Stomach (tissue), 8 donors: ENCODE measurements at regions not wholly inside any gene's neighbourhood (a gene's known extent, or its start where the extent isn't known, plus 50 kb on each side); places are given as distances from the start of the nearest gene placed in this dataset.
A peak's percentile ranks its signal among the peaks of the same experiment; 100 is the strongest.

Experiments
- DNase-seq, 2 donors: peaks; one replicate each; pipeline versions ENCODE4 v3.0.0 to v3.0.0-alpha.2; 2013 to 2019
- H3K27ac ChIP-seq, 5 donors: fragments of 200-600 bp in 4 of 5; sonication (generic) in 4 of 5; one replicate each; pipeline ENCODE4 v1.5.1; 2013 to 2019; ENCODE audit warnings: mild to moderate bottlenecking in 1 of 5, moderate library complexity in 1 of 5
- H3K27me3 ChIP-seq, 3 donors: fragments of 200-600 bp; sonication (generic); one replicate each; pipeline ENCODE4 v1.5.1; 2017 to 2019; ENCODE audit warnings: mixed run types in 1 of 3
- H3K36me3 ChIP-seq, 4 donors: fragments of 200-600 bp; sonication (generic); 1 replicate in 3 of 4; 2 replicates in 1 of 4; pipeline ENCODE4 v1.5.1; 2016 to 2019
- H3K4me1 ChIP-seq, 4 donors: fragments of 200-600 bp; sonication (generic); one replicate each; pipeline ENCODE4 v1.5.1; 2016 to 2019
- H3K4me3 ChIP-seq, 4 donors: fragments of 200-600 bp; sonication (generic) in 3 of 4; one replicate each; pipeline ENCODE4 v1.5.1; 2016 to 2019; ENCODE audit warnings: mild to moderate bottlenecking in 1 of 4
- H3K9me3 ChIP-seq, 4 donors: fragments of 200-600 bp; sonication (generic); one replicate each; pipeline ENCODE4 v1.5.1; 2016 to 2019
- EP300 ChIP-seq: sonication (generic); formaldehyde crosslinking; IDR thresholded peaks from one replicate; pipeline ENCODE4 v1.6.1; 2017; ENCODE audit warnings: antibody characterized with exemption
- POLR2A ChIP-seq, 4 donors: fragments of 450-650 bp; IDR thresholded peaks; one replicate each; pipeline ENCODE4 v1.6.1; 2016; ENCODE audit warnings: antibody characterized with exemption in 4 of 4, control low read depth in 2 of 4, mild to moderate bottlenecking in 1 of 4, moderate library complexity in 1 of 4
- POLR2AphosphoS5 ChIP-seq, 3 donors: sonication (generic); formaldehyde crosslinking; IDR thresholded peaks; one replicate each; pipeline ENCODE4 v1.6.1; 2016; ENCODE audit warnings: antibody characterized with exemption in 3 of 3
- WGBS, 5 donors: extraction: QIAGEN DNeasy Blood & Tissue Kit in 3 of 5; methylation state at CpG; one replicate each; pipeline versions ENCODE4 v1.1.5 to v1.1.7; 2013 to 2018; 5-methylcytosine and 5-hydroxymethylcytosine counted together
- intact Hi-C: fragments of 100-400 bp; cut with DNase I; formaldehyde crosslinking; loops from one replicate; pipeline ENCODE4 v1.15.1; 2023; ENCODE audit warnings: low total_unique reads
- TF ChIP-seq, protein P1 (sequence below), 7 experiments: fragments of 450-650 bp in 4 of 7; fragments of 200-600 bp in 3 of 7; sonication (generic) in 3 of 7; IDR thresholded peaks; one replicate each; pipeline ENCODE4 v1.5.1; 2016 to 2019; ENCODE audit warnings: antibody characterized with exemption in 7 of 7, control low read depth in 2 of 7, mild to moderate bottlenecking in 1 of 7
- donor health status: healthy with polysubstance abuse.
- donor health status: Bipolar disorder and iron deficiency.
- donor health status: healthy.

DNA sequence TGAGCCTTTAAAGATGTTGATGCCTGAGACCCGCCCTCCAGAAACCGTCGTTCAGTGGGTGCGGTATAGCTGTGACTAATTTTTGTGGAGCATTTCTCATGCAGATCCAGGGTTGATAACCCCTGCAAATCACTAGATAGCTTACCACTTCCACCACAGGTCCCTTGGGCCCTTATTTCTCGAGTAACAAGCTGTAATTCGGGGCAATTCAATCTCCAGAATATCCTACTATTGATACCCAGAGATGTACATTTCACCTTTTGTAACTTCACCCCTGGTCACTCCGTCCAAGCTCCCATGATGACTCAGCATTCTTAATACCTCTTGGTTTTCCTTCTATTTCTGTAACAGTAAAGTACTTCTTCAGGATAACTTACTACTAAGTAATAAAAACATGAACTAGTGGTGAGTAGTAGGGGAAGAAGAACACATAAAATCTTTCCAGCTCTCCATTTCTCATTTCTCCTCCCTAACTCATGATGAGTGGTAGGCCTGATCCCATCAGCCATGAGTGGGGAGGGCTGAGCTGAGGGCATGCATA lies 71.9 kb upstream of the UBL3 start:
- Histone ChIP-seq H3K27me3 (no peaks in the 10 kb centered on the region), H3K27ac (peak overlapping the region; percentile 87 to 97 (median 95)), H3K36me3 (no peaks in the 10 kb centered on the region), H3K4me1 (peaks cover 43 to 67% (median 54%) of the 10 kb centered on the region in 4 donors), H3K9me3 (no peaks in the 10 kb centered on the region), H3K4me3 (no peak overlapping the region)
- WGBS, 5 donors: 46 to 74% (median 63%) methylated on average over 7 of the region's 7 CpGs
- TF ChIP-seq POLR2A (IDR thresholded peaks at IDR 0.05) (no peak), EP300 (no peak), POLR2AphosphoS5 (IDR thresholded peaks at IDR 0.05) (no peak)
- TF ChIP-seq, protein P1, sequence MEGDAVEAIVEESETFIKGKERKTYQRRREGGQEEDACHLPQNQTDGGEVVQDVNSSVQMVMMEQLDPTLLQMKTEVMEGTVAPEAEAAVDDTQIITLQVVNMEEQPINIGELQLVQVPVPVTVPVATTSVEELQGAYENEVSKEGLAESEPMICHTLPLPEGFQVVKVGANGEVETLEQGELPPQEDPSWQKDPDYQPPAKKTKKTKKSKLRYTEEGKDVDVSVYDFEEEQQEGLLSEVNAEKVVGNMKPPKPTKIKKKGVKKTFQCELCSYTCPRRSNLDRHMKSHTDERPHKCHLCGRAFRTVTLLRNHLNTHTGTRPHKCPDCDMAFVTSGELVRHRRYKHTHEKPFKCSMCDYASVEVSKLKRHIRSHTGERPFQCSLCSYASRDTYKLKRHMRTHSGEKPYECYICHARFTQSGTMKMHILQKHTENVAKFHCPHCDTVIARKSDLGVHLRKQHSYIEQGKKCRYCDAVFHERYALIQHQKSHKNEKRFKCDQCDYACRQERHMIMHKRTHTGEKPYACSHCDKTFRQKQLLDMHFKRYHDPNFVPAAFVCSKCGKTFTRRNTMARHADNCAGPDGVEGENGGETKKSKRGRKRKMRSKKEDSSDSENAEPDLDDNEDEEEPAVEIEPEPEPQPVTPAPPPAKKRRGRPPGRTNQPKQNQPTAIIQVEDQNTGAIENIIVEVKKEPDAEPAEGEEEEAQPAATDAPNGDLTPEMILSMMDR (IDR thresholded peaks at IDR 0.05): no peak
- intact Hi-C loops: no loop called here
- no peak for DNase-seq

DNA sequence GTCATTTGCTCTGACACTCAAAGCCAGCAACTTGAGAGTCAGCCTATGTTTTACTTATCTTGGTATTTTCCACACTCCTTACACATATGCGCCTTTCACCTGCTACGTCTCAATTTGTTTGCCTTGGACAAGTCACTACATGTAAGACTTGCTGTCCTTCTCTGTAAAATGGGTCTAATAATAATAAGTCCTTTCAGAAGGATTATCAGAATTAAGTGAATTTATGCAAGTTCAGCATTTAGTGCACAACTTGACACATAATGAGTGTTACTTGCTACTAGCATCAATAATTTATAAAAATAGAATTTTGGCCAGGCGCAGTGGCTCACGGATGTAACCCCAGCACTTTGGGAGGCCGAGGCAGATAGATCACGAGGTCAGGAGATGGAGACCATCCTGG lies 71.1 kb upstream of the UBL3 start:
- no peaks in the 10 kb centered on the region for H3K36me3 ChIP-seq
- H3K4me3 ChIP-seq: no peak overlapping the region
- TF ChIP-seq POLR2AphosphoS5 (IDR thresholded peaks at IDR 0.05) (no peak), EP300 (no peak), POLR2A (IDR thresholded peaks at IDR 0.05) (no peak)
- TF ChIP-seq, protein P1 (IDR thresholded peaks at IDR 0.05): no peak
- 85 to 90% (median 86%) methylated on average over 6 of the region's 6 CpGs for WGBS, 5 donors
- intact Hi-C loops: no loop called here
- peaks cover 43 to 65% (median 54%) of the 10 kb centered on the region in 4 donors for H3K4me1 ChIP-seq
- peak overlapping the region in 2 of 5 donors; percentile 93 to 97 for H3K27ac ChIP-seq
- H3K27me3 ChIP-seq: no peaks in the 10 kb centered on the region
- H3K9me3 ChIP-seq: no peaks in the 10 kb centered on the region
- DNase-seq: no peak

DNA sequence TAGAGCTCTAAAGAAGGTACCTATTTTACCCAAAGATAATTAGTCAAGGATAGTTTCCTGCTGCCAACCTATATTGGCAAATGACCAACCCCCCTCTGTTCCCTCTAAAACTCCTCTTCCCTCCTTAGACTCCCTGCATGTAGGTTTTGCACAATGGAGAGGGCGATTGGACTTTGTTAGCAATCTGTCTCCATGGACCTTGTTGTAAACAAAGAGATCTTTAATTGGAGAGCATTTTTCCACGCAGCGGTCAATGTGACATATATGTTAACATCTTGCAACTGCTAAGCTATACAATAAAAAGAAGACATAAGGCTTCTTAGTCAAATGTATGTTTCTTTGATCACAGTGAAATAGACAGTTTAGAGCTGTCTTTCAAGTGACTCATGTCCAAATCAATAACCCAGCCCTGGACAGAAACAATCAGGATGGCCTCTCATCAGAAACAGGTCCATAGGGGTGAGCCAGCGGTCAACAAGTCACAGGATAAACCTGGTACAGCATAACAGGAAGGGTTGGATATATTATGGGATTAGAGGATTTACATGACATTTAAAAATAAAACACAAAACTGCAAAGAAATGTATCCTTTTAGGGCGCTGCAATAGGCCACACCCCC lies 69.7 kb upstream of the UBL3 start:
- Histone ChIP-seq H3K4me3 (no peak overlapping the region), H3K27me3 (no peaks in the 10 kb centered on the region), H3K36me3 (no peaks in the 10 kb centered on the region), H3K4me1 (peaks cover 32 to 52% (median 43%) of the 10 kb centered on the region in 4 donors), H3K27ac (no peak overlapping the region), H3K9me3 (no peaks in the 10 kb centered on the region)
- intact Hi-C loops: no loop called here
- DNase-seq: peak in 1 of 2 donors; percentile 50
- TF ChIP-seq POLR2AphosphoS5 (IDR thresholded peaks at IDR 0.05) (no peak), POLR2A (IDR thresholded peaks at IDR 0.05) (no peak), EP300 (no peak)
- TF ChIP-seq, protein P1 (IDR thresholded peaks at IDR 0.05): no peak
- WGBS, 5 donors: 56 to 71% (median 65%) methylated on average over 5 of the region's 5 CpGs

DNA sequence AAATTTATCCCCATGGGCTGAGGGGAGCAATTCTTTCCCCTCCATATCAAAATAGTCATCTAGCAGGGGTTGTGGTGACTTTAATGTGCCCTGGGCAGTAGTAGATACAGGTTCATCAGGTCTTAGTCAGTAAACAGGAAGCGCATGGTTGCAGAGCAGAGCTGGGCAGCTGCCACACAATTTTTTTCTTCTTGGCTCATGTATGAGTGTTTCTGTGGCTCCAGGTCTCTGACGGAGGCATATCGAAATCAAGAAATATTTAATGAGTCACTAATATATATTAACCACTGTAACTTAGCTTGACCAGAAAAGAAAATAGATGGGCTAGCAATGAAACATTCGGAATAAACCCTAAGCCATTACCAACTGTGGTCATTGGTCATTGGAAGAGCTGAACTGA lies 68.4 kb upstream of the UBL3 start:
- Histone ChIP-seq H3K27ac (peak overlapping the region in 4 of 5 donors; percentile 7 to 52 (median 32)), H3K9me3 (no peaks in the 10 kb centered on the region), H3K36me3 (no peaks in the 10 kb centered on the region), H3K4me1 (peaks cover 21 to 39% (median 31%) of the 10 kb centered on the region in 4 donors), H3K4me3 (no peak overlapping the region), H3K27me3 (no peaks in the 10 kb centered on the region)
- DNase-seq: peak in 1 of 2 donors; percentile 81
- intact Hi-C loops: no loop called here
- TF ChIP-seq EP300 (no peak), POLR2AphosphoS5 (IDR thresholded peaks at IDR 0.05) (peak in 2 of 3 donors; percentile 10 to 42), POLR2A (IDR thresholded peaks at IDR 0.05) (no peak)
- TF ChIP-seq, protein P1 (IDR thresholded peaks at IDR 0.05): no peak
- 30 to 67% (median 35%) methylated on average over 4 of the region's 4 CpGs for whole genome bisulfite sequencing, 5 donors
